ENCODE measurements at regions not wholly inside any gene's neighbourhood (a gene's known extent, or its start where the extent isn't known, plus 50 kb on each side); places are given as distances from the start of the nearest gene placed in this dataset.
"Not testable (repeated sequence)": the region's sequence is repeated elsewhere in the genome, so short reads cannot be mapped to it uniquely, and the experiment has no call there.

DNA sequence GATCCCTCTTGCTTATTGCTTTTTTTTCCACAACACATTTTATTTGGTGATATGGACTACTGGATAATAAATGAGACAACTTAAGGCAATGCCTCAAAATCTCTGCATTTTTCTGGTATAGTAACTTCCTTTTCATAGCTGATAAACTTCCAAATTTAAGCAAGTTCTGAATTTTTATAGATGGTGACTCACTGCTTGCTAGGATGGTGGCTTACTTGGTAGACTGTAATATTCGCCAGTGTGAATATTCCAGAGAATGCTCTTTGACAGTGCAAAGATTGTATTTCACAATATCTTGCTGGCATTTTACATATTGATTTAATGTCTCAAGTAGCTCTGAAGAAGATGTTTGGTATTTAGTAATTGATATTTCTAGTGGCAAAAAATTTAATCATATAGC lies 472.4 kb downstream of the TFEC start:
- no peak for DNase-seq (ENCODE audit: low read depth)

DNA sequence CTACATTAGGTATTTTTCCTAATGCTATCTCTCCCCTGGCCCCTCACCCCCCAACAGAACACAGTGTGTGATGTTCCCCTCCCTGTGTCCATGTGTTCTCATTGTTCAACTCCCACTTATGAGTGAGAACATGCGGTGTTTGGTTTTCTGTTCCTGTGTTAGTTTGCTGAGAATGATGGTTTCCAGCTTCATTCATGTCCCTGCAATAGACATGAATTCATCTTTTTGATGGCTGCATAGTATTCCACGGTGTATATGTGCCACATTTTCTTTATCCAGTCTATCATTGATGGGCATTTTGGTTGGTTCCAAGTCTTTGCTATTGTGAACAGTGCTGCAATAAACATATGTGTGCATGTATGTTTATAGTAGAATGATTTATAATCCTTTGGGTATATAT lies 473.3 kb downstream of the TFEC start:
- DNase-seq (ENCODE audit: low read depth): not testable (repeated sequence)

DNA sequence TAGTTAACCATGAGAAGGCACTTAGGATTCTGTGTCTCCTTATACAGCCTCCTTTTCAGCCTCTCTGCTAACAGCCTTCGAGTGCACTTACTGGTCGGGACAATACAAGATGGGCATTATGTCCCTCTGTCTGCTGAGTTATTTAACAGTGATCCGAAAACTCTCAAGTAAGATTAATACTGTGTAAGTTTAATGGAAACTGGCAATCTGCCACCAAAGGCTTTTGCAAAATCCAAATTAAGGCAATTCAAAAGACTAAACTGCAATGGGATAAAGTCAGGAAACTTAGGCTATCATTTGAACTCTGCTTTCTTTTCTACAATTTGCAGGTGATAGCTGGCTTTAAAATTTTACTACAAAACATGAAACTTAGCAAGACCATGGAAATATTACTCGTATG lies 477.8 kb downstream of the TFEC start:
- no peak for DNase-seq (ENCODE audit: low read depth)

DNA sequence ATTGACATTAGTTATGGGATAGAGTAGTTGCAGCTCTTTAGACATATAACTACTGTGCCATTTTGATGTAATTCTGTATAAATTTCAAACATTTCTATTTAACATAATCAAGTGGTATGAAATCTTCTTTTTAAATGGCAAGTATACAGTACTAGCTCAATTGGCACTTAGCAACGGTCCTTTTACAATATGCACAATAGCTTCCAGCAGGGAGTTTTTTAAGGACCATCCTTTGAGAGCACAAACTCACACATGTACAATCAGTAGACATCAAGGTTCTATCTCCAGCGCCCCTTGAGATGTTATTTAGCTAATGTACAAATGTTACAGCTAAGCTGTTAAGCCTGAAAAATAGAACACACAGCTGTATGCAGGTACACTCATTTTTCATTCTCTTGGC lies 480.7 kb downstream of the TFEC start:
- DNase-seq (ENCODE audit: low read depth): no peak

DNA sequence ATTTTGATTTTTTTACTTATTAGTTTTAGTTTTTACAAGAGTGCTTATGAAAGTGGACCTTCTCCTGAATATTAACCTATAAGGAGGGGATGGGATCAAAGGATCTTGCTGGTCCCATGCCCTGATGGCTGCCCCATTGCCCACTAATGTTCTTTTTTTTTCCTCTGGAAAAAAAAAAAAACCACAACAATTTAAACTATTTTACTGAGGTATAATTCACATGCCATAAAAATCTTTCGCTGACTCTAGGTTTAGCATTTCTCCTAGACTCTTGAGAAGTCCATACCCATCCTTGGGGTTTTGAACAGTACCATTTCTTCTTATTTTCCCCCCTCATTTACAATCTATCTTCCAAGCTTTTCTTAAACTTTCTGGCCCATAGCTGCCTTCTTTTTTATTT lies 481.8 kb downstream of the TFEC start:
- no peak for DNase-seq (ENCODE audit: low read depth)

DNA sequence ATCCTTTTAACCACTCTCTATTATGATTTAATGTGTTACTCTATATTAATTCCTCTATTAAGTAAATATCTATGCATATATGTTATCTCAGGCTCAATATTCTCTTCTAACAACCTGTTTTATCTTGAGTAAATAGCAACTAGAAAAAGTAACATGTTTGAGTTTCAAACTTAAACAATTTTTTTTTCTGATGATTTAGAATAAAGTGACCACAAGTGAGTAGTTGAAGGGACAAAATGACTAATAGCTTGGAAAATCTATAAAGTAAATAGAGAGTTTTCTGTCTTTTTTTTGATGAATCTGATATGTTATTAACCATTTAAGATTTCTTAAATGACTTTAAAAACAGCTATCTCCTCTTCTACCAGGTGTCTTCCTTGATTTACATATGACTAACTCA lies 483.8 kb downstream of the TFEC start:
- no peak for DNase-seq (ENCODE audit: low read depth)

DNA sequence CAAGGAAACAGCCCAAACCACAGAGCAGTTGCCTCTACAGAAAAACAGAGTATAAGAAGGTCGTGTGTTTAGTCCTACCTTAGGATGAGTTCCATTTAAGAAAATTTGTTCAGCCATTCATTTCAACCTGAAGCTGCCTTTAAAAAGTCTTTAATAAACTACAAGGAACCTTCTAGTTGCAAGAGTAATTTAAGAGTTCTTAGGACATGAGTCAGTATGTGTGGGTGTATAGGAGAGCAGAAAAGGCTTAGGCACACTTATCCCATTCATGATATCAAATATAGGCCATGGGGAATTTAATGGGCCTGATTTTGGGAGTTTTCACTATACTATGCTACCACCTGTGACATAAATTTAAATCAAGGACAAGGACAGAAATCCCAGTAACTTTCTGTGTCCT lies 496.8 kb downstream of the TFEC start:
- no peak for DNase-seq (ENCODE audit: low read depth)

DNA sequence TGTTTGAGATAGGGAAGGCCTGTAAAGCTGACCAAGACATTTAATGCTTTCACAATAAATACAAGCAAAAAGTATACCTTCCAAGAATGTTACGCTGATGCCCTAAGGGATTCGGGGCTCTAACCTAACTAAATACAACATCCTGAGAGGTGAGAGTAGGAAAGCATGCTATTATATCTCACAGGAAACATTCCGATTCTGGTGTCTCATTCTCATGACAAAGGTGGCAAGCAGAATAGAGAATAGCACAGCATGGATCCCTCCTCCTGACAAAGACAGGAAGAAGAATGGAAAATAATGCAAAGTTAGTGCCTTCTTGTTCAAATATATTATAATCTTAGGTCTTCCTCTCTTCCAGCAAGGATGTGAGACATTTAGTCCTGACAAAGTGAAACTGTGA lies 504.3 kb downstream of the TFEC start:
- DNase-seq (ENCODE audit: low read depth): no peak

DNA sequence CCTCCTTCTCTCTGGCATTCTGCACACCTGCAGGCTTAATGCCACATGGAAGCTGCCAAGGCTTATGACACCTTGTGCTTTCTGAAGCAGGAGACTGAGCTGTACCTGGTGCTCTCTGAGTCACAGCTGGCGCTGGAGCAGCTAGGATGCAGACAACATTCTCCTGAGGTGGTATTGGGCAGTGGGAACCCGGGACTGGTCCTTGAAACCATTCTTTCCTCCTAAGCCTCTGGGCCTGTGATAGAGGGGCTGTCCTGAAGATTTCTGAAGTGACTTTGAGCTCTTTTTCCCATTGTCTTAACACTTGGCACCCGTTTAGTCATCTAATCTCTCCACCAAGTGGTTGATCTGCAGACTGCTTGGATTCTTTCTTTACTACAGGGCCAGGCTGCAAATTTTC lies 508.4 kb downstream of the TFEC start:
- no peak for DNase-seq (ENCODE audit: low read depth)

DNA sequence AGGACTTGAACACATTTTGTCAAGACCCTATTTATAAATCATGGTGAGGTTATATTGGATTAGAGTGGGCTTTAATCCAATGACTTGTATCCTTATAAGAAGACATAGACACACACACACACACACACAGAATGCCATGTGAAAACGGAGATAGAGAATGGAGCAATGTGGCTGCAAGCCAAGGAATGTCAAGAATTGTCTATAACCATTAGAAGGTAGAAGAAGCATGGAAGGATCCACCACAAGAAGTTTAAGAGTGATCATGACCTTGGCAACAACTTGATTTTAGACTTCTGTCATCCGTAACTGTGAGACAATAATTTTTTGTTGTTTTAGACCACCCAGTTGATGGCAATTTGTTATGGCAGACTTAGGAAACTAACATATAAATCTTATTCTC lies 514.2 kb downstream of the TFEC start:
- no peak for DNase-seq (ENCODE audit: low read depth)

DNA sequence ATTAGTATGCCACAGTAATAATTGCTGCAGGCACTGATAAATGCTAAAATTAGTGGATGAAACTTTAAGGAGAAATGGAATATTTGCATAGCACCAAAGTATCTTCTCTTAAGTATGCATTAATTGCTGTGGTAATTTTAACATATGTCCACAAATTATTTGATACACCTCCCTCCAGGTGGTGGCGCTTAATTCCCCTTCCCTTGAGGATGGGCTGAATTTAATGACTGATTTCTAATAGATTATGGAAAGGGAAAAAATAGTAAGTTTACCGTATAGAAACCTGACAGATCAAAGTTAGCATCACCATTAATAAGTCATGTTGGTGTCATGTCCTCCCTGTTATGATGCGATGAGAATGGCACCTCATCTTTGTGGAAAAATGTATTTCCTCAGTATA lies 519.2 kb downstream of the TFEC start:
- DNase-seq (ENCODE audit: low read depth): no peak

DNA sequence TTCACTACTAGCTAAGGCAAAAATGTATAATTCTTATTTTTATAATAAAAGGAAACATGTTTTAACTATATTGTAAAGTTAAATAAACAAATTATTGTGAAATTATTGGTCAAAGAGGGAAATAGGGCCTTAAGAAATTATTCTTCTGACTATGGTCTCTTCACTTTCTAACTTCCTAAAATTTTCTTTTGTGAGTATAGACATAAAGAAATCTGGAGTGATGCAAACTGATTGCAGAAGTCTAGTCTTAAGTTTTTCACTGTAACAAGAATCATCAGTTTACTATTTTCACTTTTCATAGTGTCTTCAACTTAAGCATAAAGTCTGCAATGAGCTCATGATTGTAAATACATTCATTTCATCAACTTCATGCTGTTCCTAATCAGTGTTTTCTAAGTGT lies 525.4 kb downstream of the TFEC start:
- no peak for DNase-seq (ENCODE audit: low read depth)

DNA sequence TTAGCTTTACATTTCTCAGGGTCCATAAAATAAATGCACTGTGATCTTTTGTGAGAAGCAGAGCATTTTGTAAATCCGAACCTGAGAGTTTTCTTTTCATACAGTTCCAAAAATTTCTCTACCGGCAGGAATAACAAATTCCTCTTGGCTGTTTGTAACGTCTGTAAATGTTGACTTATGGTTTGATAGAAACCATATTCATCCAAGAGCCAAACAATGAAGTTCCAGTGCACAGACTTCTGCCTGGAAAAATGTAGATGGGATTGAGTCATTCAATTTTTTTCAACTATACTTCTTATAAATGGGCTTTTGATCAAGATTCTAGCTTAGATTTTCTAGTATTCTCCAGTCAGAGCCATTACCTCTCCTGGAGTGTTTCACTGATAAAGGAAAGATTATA lies 530.6 kb downstream of the TFEC start:
- no peak for DNase-seq (ENCODE audit: low read depth)

DNA sequence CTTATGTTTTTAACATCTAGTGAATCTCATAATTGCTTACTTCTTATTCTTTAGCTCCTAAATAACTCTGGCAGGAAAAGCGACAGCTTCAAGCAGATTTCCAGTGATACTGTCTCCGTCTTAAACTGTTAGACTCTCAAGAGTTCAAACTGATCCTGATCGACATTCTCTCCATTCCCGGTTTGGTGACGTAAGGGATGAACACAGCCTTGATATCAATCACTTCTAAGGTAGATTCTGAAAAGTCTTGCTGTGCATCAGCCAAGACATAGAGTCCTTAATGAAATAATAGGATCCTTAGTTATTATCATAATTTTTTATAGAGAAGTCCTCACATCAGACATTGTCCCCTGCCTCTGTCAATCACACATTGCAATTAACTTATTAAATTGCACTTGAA lies 534.6 kb downstream of the TFEC start:
- no peak for DNase-seq (ENCODE audit: low read depth)

DNA sequence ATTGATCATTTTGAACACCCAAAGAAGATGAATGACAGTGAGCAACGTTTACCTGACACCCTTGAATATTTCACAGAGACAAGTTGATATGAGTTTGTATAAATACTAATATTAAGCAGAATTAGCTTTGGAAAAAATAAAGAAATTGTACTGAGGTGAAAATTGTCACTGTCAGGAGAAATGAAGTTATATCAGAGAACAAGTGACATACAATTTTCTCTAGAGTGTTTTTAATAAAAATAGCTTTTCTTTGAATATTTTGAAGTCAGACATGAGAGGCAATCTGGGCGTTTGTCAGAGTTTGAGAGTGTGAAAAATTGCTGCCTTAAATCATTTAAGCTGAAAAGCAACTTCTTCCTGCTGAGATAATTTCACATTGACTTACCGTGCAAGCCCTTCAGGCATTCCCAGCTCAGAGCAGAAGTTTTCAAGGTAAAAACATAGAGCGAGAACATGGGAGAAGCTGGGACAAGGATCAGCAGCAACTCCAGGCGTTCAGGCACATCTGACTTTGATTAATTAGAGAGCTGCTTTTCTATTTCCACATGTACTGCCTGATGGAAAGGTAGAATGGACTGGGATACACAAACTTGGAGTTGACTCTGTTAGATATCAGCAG lies 535.9 kb downstream of the TFEC start:
- no peak for DNase-seq (ENCODE audit: low read depth)

DNA sequence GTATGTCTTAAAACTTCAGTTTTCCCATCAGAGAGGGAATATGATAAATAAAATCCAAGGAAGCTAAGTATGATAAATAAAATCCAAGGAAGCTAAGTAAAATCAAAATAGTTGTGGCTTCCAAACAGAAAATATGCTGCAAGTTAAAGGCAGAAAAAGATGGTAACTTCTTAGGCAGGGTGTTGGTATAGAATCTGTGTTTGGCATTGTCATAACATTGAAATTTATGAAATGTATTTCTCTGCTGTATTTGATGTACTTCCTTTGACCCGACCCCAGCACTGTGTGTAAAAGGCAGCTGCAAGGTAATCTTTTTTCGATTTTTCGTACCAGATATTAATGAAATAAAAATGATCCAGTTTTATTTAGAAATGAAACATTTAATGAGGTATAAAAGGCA lies 537.2 kb downstream of the TFEC start:
- DNase-seq (ENCODE audit: low read depth): no peak

DNA sequence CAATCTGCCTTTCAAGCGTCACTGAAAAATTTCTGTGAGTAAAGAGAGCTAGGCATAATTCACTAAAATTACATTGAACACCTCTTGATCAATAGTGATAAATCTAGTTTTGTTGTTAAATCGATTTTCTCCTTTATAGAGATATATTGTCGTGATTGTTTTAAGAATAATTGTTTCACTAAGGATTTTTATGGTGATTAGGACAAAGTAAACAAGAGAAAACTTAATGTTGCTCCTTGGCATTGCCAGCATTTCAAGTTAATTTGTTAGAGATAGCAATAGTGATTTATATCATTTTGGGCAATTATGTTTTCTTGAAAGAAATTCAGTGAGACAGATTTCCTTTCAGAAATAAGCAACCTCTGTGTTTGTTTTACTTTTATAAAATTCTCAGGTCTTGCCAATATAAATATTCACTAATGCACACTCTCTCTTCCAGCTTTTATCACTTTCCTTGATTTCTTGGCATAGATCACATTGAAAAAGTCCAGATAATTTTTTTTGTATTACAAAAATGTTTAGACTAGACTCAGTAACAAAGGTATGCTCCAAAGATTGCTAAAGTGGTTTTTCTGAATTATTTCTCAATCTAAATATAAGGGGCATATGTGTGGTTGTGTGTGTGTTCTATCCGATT lies 538.7 kb downstream of the TFEC start:
- DNase-seq (ENCODE audit: low read depth): no peak

DNA sequence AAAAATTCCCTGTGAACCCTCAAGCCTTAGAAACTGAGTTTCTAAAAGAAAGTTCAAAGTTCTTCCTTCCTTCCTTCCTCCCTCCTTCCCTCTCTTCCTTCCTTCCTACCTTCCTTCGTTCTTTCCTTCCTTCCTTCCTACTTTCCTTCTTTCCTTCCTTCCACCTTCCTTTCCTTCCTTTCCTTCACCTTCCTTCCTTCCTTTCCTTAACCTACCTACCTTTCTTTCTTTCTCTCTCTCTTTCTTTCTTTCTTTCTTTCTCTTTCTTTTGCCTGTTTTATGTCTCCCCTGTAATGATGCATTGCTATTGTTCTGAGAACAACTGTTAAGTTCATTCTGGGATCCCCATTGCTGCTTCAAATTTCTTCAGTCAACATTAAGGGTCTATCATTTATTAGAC lies 551.1 kb downstream of the TFEC start:
- DNase-seq (ENCODE audit: low read depth): no peak

DNA sequence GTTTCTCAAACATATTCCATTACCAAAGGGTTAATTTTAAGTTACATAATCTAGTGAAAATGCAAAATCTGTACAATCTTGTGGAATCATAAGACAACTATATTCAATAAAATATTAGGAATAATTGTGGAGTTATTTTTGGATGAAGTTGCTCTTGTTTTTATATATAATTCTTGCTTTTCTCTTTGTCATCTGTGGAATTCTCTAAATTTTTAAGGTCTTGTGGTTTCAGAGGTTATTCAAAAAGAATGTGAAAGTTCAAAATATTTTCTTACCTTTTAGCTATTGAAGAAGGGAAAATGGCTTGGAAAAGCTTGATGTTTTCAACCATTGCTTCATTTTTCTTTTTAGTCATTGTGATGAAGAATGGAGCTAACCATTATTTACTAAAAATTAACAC lies 552.1 kb downstream of the TFEC start:
- DNase-seq (ENCODE audit: low read depth): no peak

DNA sequence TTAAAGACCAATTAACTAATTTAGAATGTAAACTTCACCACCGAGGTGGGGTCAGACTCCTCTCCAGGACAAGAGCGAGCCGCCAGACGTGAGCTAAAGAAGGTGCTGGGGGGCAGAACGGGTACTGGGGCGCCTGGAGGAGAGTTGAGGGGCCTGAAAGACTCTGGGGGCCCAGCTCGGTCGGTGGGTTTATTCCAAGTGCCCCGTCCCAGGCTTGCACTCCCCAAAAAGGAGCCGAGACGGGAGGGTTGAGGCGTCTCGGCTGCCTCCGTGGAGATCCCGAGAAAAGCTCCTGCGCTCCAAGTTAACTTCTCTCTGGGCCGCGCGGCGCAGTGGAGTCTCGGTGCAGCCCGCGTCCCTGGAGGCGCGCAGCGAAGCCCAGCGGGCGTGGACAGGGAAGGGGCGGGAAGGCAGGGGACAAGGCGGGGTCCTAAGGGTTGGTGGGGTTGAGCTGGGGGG lies 553.3 kb downstream of the TFEC start:
- no peak for DNase-seq (ENCODE audit: low read depth)

DNA sequence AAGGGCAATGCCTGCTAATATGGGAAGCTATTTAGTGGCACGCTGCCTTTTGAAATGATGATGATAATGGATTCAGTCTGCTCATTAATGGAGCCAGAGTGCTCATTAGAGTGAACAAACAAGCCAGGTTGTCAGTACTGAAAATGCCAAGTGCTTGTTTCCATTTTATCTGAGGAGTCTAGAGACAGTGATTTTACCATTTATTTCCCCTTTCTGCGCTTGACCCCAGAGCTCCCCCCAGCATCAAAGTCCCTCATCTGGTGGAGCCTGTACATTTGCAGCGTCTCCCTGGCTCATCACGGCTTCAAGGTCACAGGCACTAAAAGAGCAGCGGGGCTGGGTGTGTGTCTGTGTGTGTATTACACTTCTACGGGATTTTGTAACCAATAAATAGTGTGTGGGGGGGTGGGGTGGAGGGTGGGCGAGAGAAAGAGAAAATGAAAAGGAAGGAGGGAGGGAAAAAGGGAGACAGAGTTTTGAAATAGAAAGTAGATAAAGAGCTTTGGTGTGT lies 553.8 kb downstream of the TFEC start:
- no peak for DNase-seq (ENCODE audit: low read depth)

DNA sequence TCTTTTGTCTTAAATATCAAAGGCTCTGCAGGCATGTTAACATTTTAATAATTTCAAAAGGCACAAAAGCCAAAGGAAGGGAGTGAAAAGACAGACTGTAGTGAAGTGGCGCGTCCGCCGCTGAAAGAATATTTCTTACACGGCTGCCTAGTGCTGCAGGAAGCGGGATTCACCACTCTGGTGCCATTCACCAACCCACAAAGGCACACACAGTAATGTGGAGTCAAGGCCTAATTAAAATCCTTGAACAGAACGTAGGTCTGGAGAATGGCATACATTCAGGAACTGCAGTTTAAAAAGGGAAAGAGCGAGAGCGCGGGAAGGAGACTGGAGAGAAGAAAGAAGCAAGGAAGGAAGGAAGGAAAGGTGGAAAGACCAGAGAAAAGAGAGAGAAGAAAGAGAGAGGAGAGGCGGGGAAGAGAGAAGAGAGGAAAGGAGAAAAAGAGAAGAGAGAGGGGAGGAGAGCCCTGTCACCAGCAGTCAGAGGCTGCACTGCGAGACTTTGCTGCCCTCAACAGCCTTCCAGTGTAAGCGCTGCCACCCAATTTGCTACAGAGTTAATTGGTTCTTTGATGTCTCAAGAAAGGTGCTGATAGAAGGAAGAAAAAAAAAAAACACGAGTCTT lies 554.0 kb downstream of the MDFIC start:
- DNase-seq (ENCODE audit: low read depth): no peak

DNA sequence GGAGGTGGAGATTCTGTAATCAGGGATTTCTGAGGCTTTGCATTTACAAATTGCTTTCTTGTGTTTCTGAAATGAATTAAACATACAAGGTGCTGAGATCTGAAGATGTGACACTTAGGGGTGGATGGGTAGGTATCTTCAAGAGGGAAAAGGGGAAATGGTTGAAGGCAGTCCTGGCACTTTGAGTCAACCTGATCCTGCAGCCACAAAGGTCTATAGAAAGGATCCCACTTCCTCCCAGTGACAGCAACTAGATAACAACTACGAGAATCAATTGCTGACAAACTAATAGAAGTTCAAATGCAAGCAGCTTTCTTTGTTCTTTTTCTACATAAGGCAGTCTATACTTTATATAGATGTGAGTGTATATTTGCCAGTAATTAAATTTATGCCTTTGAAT lies 553.3 kb downstream of the MDFIC start:
- DNase-seq (ENCODE audit: low read depth): no peak

Measured in forelimb muscle (tissue), 1 donor.